ENCODE measurements at regions not wholly inside any gene's neighbourhood (a gene's known extent, or its start where the extent isn't known, plus 50 kb on each side); places are given as distances from the start of the nearest gene placed in this dataset.

DNA sequence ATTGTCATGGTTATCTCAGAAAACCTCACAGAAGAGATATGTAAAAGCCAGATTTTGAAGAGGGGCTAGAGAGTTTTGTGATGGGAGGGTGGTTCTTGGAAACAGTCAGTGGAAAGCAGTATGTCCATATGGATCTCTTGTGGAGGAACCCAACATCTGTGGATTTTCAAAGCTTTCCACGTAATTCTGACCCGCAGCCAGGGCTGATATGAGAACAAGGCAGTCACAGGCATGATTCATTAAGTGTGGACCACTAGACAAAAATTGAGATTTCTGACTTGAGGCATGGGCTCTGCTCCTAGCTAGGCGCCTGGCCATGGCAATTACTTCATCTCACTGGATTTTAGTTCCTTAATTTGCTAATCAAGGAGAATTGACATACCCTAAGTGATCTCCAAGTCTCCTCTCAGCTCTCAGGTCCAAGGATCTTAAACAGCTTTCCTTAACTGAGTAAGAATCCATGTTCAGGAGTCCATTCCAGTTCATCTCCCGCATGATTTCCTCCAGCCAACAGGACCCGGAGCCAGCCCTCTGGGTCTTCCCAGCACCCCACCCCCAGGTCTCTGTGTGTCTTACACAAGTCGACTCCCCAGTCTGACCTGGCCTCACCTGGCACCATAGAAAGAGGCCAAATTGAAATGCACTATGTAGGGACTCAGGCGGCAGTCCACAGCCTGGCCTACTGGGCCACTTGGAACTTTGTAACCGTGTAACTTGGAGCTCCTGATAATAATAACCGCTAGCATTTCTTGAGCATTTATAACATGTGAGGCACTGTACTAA, 176.3 kb upstream of the PARP11 start:
- DNase-seq (ENCODE audit: low read depth) = no peak

GRCh38 chr12:4047421-4047820, 174.2 kb upstream of the PARP11 start:
- no peak for DNase-seq (ENCODE audit: low read depth)

- no peak for DNase-seq (ENCODE audit: low read depth)
These were observed 173.3 kb upstream of the PARP11 start for GRCh38 chr12:4046495-4046840.

DNA sequence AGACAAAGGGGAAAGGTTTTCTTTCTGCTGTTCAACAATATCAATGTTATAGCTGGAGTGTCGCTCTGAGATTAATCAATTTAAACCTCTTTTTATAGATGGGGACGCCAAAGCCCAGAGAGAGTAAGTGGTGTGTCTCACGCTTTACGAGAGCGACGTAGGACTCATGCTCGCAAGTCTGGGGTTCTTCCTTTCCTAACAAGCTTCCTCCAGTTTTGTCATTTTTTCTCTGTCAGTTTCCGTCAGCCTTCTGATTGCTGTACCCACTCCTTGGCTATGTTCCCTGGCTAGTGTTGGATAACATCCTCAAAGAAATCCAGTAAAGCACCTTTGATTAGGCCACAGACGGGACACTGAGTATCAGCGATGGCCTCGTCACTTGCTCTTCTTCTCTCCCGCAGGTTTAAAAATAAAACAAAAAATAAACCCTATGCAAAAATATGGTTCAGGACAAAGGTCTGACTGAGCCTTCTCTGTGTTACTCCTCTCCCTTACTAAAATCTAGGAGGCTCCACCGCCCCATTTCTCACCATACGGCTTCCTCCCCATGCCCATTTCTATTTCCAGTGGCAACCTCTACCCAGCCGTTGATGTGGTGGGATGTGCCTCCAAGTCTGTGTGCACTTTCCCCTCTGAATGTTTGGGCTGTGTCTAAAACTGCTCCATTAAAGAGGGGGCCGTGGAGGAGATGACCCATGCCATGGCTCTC, 172.7 kb upstream of the PARP11 start:
- DNase-seq (ENCODE audit: low read depth) = no peak

- no peak for DNase-seq (ENCODE audit: low read depth)
These were observed 171.8 kb upstream of the PARP11 start for GRCh38 chr12:4044736-4045730.

- DNase-seq (ENCODE audit: low read depth) = no peak
These were observed 170.9 kb upstream of the PARP11 start for GRCh38 chr12:4044101-4044500.

DNA sequence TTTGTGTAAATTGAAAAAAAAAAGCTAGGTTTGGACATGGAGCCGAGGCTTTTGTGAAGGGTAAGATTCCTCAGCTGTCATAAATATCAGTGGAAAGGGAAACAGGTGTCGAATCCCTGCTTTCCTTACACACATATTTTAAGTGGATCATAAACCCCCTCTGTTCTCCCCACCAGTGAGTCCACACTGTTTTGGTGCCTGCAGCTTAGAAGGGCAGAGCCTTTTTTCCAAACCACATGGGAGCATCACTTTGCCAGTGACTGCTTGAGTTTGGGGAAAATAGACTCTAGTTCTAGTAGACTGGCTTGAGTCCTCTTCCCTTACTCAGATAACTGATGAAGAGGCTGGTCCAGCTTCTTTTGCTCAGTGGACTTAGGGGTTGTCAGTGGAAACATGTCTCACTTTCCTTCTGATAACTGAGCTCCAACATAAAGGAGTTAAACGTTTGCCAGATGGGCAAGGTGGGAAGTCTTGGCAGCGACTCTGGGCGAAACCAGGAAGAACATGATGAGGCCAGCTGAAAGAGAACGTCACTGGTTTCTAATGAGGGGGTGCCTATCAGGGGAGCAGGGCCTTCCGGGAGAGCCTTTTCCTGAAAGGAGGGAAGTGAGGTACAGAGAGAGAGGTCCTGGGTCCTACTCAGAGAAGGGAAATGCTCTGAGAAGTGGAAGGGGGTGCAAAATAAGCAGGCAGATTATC, 168.1 kb upstream of the PARP11 start:
- DNase-seq (ENCODE audit: low read depth) = no peak

GRCh38 chr12:4039931-4040330, 166.7 kb upstream of the PARP11 start:
- DNase-seq (ENCODE audit: low read depth) = no peak

DNA sequence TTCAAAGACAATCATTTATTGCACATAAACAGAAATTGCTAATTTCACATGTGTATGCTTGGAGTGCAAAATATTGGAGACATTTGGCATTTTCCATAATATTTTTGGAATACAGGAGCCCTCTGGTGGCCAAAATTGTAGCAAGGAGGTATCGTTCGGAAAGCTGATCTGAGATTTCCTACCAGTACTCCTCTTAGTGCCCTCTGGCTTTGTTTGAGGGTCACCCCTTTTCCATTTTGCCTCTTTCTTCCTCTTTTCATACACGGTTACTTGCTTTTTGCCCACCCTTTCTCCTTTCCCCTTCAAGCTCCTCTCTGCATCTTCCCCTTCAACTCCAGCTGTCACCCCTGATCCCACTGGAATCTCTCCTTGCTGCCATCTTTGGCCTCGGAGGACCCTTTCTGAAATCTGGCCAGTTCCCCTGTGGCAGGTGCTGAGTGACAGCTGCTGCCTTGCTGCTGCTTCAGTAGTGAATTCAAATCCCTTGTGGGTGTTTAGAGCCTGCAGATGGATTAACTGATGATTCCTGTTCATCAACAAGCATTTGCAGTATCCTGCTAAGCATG, 164.6 kb upstream of the PARP11 start:
- peak; percentile 17 for DNase-seq (ENCODE audit: low read depth)

DNA sequence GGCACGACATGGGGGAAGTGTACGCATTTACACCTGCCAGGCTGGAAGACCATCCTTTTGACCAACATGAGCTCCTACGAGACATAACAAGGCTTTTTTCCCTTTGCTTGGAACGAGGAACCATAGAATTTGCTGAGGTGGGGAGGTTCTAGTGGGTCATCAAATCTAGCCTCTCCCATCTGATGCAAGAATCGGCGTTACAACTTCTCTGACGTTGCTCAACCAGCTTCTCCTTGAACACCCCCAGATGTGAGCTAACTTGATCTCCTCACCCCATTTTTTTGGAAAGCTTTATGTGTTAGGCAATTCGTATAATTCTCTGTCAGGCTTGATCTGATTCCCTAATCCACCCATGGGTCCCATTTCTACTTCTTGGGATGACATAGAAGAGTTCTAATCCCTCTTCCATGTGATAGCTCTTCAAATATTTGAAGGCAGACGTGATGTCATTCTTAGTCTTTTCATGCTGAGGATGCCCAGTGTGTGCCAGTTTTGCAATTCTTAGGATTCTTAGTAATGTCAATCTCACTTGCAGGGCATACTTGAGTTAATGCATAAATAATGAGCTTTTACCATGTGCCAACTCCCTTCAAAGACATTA, 163.6 kb upstream of the PARP11 start:
- peak; percentile 14 for DNase-seq (ENCODE audit: low read depth)

DNA sequence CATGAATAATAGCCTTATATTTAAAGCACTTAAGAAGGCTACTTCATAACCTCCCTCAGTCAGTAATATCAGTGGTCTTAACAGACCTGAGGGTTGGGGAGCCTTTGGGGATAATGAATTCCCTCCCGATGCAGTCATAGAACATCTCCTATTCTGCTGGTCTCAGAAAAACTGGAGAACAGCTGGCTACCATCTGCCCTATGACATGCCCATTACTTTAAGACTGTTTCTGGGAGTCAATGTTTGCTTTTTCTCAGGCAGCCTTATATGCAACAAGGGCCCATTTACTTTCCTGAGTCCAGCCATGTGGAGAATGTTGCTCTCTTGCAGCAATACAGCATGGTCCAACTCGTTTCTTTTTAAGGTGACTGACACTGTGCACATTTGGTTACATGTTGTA, 161.7 kb upstream of the PARP11 start:
- no peak for DNase-seq (ENCODE audit: low read depth)

DNA sequence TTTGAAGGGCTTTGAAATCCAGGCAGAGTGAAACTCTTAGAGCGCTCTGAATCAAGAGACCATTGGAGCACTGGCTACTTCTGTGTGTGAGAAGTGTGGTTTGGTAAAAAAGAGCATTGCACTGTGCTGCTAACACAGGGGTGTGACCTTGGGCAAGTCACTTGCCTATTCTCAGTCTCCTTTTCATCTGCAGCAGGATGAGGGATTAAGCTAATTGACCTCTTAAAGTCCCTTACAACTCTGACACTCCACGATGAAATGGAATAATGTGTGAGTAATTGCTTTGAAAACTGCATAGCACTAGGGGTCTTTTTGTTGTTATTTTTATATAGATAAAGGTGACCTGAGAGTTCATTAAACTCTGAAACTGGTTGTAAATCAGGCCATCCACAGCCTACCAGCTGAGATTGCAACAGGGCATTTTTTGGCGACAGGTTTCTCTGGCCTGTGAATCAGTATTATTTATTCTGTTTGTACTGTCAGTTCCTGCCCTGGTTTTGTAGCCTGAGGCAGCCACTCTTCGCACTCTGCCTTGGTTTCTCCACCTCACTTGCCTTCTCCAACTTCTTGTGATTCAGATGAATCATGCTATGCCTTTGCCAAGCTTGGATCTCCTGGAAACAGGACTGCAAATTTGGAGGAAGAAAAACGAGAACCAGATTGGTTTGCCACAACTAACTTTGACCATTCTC, 159.9 kb upstream of the PARP11 start:
- DNase-seq (ENCODE audit: low read depth) = peak; percentile 44

DNA sequence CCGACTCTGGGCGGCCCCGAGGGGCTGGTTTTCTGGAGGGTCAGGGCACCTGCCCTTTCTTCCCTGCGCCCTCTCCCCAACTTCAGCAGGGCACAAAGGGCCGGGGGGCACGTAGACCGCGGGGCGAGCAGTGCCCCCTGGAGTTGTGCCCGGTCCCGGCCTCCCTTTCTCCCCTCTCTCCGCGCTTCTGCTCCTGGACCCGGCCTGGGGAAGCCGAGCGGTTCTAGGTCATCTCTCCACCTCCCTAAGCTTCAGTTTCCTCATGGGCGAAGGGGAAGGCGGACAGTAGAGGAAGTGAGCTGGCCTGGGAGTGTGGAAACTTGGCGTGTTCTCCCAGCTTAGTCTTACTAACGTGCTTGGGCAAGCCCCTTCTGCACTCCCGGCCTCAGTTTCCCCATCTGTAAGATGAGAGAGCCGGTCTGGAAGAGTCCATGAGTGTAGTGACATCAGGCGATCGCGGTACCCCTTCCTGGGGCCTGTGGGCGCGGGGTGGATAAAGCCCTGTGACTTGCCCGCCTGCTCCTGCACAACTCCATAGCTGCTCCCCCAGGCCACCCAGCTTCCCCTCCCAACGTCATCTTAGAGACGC, 158.6 kb upstream of the PARP11 start:
- DNase-seq (ENCODE audit: low read depth) = peak; percentile 36

GRCh38 chr12:4030929-4031702, 157.9 kb upstream of the PARP11 start:
- peak; percentile 95 for DNase-seq (ENCODE audit: low read depth)

DNA sequence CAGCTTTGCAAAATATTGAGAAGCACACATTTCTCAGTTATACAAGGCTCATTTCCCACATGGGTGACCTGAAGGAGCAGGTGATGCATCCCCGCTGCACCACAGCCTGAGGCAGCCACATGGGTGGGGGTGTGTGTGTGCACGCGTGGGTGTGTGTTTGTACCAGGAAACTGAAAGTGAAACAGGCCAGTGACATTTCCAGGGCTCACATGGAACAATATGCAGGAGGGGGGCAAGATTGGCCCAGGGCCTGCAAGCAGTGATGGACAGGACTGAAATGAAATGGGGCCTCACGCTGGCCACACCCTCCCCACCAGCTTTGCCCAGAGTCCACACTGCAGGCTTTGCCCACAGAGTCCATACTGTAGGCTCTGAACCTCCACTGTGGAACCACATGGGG, 154.2 kb upstream of the PARP11 start:
- DNase-seq (ENCODE audit: low read depth) = no peak

GRCh38 chr12:4026517-4026916, 153.3 kb upstream of the PARP11 start:
- no peak for DNase-seq (ENCODE audit: low read depth)

DNA sequence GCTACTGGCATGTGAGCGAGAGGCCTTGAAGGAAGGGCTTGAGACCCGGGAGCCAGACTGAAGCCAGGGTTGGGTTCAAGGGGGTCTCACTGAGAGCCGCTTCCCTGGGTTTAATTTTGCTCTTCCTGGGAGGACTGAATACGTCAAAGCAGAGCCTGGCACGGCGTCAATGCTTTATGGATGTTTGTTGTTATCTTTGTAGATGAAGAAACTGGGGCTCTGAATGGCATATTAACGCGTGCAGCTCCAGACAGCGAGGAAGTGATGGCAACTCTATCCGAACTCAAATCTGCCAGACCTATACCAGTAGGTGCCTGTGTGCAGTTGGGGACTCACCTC, 152.8 kb upstream of the PARP11 start:
- DNase-seq (ENCODE audit: low read depth) = no peak

DNA sequence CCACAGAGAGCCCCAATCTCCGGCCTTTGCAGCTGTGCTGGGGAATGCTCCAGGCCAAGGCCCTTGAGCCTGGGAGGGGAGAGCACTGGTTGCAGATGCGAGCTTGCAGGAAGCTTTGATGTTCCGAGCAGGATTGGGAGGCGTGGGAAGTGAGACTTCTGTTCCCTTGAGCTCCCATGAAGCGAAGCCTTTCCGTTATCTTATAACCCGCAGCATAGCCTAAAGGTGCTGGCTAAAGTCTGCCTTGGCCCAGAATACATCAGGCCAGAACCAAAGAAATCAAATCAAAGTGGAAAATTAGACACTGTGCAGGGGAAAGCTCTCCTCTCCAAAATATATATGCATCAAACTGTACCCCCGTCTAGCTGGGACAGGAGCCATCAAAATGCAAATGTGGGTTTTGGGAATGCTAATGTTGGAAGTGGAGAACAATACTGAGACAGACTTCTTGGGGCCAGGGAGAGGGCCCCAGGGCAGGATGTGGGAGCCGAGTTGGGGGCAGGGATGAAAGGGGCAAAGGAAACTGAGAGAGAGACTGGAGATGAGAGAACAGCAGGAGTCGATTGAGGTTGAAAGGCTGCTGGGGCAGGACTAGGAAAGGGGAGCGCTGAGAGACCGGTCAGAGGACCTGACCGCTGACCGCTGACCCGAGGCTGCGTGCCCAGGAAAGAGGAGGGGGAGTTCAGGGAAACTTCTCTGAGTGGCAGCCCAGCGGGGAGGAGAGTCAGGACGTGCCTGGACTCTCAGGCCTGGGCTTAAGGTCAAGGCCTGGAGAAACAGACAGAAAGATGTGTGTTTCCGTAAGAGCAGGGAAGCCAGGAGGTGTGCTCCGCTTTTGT, 152.2 kb upstream of the PARP11 start:
- no peak for DNase-seq (ENCODE audit: low read depth)

GRCh38 chr12:4024701-4025100, 151.5 kb upstream of the PARP11 start:
- DNase-seq (ENCODE audit: low read depth) = no peak

Measured in fibroblast of gingiva (primary cell).